ENCODE measurements at regions not wholly inside any gene's neighbourhood (a gene's known extent, or its start where the extent isn't known, plus 50 kb on each side); places are given as distances from the start of the nearest gene placed in this dataset.

DNA sequence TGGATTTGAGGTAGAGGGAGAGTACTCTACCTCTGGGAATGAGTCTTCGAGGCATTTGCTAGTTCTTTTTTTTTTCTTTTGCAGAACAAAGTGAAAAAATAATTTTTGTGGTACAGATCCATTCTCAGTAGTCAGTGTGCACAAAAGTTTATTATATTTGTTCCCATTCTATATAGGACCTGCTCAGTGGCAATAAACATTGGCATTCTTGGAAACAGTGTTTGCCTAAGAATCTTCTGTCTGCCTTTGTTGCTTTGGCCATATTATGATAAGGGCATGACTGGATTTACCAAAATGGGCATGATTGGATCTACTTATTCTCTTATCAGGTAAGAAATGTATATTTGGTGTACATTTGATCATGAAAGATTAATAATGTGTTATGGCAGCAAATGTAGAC lies 583.3 kb downstream of the PLCL1 start:
- no peak for DNase-seq

DNA sequence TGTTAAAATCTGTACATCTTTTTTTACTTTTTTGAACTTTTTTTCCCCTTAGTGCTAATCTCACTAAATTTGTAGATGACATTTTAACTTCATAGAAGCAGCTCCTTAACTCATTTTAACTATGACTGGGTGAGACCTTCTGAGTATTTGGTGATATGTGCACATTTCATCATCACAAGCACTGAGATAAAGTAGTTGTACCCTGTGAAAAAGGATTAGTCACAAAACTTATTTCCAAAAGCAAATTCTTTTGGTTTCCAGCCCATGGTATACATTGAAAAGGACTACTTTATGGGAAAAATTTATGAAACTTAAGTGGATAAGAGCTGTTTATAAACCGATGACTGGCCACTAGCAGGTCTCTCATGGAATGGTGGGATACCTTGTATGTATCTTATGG lies 581.5 kb downstream of the PLCL1 start:
- DNase-seq: no peak

- no peak for DNase-seq
These were observed 580.9 kb downstream of the PLCL1 start for GRCh38 chr2:198385326-198385725.

DNA sequence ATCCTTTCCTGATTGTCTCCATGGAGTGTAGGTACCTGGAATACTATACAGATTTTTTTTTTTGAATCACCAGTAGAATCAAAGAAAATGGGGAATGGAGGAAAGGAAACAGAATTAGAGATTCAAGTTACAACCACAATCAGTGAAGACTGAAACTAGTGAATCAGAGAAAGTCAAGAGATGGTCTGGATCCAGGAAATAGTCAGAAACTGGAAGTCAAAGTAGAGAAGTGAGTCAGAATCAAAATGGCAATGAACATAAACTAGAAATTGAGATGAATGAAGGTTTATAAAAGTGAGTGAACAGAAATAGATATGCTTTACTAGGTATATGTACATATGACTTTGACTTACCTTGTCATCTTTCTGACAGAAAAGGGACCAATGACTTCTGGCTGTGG lies 579.0 kb downstream of the PLCL1 start:
- DNase-seq: no peak

GRCh38 chr2:198382811-198383210 lies 578.4 kb downstream of the PLCL1 start:
- DNase-seq: no peak

GRCh38 chr2:198376677-198377076 lies 572.3 kb downstream of the PLCL1 start:
- no peak for DNase-seq

- DNase-seq: no peak
These were observed 570.7 kb downstream of the PLCL1 start for GRCh38 chr2:198375083-198375410.

DNA sequence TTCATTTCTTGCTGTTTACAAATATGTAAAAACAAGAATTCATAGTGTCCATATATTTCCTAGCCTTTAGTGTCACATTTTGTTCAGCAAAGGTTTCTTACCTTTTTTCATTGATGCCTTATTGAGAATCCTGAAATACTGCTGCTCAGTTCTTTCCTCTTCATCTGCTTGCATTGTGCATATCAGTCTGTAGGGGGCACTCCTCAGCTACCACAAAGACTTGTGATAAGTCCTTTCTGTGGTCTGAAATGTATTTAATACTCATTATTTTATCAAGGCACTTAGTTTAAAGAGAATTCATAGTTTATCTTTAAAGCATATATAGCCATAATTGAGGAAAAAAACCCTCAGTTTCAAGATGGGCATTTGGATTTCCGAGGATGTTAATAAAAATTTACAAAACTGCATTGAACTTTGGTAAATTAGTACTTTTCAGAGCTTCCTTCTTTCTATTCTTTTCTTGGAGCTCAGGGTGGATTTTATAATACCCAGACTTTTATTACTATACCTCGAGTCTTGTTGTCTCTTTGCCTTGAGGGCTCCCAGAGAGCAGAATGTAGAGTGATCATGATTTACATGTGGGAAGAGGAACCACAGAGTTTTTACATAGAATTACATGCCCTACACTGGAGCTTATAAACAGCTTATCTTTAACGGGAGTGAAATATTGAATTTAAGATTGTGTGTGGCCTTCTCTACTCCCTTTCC lies 570.1 kb downstream of the PLCL1 start:
- peak; percentile 8 for DNase-seq

DNA sequence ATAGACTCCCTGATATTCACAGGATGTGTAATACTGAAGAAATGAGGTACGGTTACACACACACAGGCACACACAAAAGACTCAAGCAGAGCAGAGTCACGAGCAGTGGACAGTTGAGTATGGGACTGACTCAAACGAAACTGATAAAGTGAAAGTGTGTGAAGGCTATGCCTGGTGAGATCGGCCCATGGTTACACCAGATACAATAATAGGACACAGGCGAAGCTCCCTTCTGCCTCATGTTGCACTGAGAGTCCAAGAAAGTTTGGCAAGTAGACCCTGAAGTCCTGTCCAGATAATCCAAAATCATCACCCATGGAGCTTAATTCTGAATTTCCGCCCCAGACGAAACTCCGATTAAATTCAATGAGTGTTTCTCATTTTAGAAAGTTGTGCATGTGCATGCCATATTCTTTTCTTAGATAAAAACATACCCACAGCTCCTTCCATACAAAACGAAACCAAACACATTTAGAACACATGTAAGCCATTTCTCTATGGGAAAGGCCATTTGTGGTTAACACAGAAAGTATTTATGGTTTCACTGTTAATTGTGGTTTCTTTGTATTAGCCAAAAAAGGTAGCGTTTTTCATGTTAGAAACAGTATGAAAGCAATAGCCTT lies 567.6 kb downstream of the PLCL1 start:
- DNase-seq: no peak

- no peak for DNase-seq
These were observed 566.9 kb downstream of the PLCL1 start for GRCh38 chr2:198371329-198371728.

DNA sequence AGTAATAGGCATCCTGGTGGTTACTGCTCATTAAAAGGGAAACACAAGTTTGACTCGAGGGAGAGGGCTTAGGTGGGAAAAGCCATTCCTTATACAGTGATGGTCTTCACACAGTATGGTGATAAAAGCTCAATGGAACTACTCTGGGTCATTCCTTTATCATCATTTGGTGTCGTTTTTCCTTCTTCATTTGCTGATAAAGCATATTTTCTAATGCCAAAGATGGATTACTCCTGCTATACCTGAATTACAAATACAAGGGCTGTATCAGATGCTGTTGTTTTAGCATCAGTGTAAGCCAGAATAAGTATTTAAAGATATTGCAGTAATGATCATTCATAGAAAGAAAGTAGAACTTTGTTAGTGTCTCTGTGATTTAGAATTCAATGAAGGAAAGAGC lies 563.7 kb downstream of the PLCL1 start:
- no peak for DNase-seq

GRCh38 chr2:198362740-198363139 lies 558.3 kb downstream of the PLCL1 start:
- DNase-seq: no peak

DNA sequence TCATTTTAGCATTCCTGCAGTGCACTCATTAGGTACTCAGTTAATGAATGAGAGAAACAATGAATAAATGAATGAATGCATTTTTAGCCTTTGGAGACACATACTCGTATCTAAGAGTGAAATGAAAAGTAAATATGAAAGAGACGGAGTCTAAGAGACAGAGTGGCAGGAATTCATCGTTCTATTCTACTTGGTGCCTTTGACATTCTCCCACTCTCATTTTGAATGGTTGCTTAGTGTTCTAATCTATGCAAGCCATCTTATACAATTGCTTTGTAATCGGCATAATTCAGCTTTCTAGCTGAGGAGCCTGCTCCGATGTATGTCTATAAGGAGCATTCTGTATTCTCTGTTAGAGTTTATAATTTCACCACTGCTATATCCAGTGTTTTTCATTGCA lies 554.9 kb downstream of the PLCL1 start:
- no peak for DNase-seq

DNA sequence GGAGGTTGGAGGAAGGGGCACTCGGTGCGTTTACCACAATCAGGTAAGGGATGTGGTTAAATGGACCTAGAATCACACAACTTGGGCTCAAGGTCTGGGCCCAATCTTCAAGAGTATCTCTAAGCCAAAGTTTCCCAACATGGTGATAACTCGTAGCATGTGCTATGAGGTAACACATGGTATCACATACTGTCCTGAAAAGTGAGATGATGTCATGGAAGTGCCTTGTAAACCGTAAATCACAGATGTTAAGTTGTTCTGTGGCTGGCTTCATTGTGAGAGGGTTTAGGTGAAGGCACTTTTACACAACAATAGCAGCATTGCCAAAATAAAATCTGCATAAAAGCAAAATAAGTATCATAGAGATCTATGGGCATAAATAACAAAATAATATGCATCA lies 551.8 kb downstream of the PLCL1 start:
- no peak for DNase-seq

DNA sequence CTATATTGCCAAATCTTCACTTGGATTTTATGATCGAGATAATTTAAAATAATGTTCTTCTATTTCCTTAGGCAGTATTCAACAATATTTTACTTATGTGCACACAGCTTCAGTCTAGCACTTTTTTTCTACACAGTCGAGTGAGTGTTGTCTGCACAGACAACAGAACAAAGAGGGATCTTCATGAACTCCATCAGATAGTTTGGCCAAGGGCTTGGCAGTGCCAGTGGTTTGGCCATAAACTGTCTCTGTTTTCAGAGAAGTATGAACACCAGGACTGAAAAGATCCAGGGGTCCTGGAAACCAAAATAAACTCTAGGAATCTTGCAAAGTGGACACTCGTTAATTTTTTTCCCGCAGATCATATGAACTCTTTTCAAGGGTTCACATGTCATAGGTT lies 547.3 kb downstream of the PLCL1 start:
- DNase-seq: no peak

DNA sequence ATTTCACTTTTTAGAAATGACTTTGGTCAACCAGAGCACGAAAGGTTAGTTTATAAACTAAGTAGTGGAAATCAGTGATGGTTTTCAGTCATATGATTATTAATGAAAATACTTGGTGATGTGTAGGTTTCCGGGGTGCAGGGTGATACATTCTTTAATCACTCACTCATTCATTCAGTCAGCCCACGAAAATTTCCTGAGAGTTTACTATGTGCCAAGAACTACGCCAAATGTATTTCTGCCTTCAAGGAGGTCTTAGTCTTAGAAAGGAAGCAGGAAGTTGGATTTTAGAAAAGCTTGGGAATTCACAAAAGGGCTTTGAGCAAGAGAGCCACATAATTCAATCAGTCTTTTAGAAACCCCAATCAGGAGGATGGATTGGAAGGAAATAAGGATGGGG lies 543.6 kb downstream of the PLCL1 start:
- DNase-seq: no peak

GRCh38 chr2:198347349-198347748 lies 543.0 kb downstream of the PLCL1 start:
- DNase-seq: no peak

DNA sequence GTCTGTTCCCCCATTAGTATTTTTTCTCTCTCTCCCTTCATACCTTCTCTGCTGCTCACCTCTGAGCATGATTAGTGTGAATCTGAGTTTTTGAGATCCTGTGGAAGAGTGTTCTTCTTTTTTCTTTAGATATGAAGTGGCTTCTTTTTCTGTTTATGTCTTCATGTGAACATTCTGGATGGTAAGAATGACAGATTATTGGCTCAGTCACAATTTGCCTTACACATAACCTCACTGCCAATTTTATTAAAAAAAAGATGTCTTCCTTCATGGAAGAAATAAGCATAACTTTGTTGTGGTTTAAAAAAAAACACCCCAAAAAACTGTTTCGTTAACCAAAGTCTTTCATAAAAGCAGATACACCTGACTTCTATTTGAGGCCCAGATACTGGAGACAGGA lies 539.1 kb downstream of the PLCL1 start:
- DNase-seq: no peak

GRCh38 chr2:198340846-198341245 lies 536.5 kb downstream of the PLCL1 start:
- DNase-seq: no peak

DNA sequence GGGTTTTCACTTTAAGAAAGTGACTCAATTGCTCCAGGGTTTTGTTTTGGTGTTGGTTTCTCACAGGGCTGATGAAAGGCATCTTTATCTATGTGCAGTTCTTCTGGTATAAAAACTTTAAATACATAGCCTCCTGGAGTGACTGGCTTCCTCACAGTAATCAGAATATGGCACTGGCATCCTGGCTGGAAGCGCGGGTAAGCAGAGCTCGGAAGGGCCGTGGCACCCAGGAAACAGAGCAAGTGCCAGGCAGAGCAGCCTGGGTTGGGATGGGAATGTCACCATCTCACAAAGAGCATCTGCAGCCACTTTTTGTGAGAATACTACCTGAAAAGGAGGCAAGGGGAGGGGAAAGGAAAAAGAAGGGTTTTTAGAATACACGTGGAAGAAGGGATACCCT lies 534.7 kb downstream of the PLCL1 start:
- DNase-seq: no peak

GRCh38 chr2:198337368-198337767 lies 533.0 kb downstream of the PLCL1 start:
- peak; percentile 6 for DNase-seq

- DNase-seq: no peak
These were observed 524.1 kb downstream of the PLCL1 start for GRCh38 chr2:198328454-198328853.

- no peak for DNase-seq
These were observed 523.1 kb downstream of the PLCL1 start for GRCh38 chr2:198327526-198327925.

DNA sequence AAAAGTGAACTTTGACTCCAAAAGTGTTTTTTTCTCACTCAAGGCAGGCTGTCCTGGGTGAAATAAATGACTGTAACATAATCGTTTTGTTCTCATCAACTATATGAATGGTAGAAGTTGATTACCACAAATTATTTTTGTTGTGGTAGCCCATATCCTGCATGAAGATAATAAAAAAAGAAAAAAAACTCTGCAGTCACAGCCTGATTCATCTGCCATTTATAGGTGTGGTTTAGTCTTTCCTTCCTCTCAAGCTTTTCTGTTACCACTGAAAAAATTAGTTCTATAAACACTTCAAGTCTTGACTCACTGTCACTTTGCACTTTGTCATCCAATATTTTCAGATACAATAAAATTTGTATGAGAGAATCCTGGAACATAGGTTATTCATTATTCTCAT lies 522.0 kb downstream of the PLCL1 start:
- DNase-seq: no peak

- no peak for DNase-seq
These were observed 521.0 kb downstream of the PLCL1 start for GRCh38 chr2:198325359-198325758.

All from NCI-H524 treated with DMSO at 0.1 percent for 48 hours (cell line).